A673 (cell line): ENCODE measurements at regions not wholly inside any gene's neighbourhood (a gene's known extent, or its start where the extent isn't known, plus 50 kb on each side); places are given as distances from the start of the nearest gene placed in this dataset.
"Not testable (repeated sequence)": the region's sequence is repeated elsewhere in the genome, so short reads cannot be mapped to it uniquely, and the experiment has no call there.

Experiments
- BruUV-seq: library from RNA; stranded (reverse); fragments of 400-500 nt; replicated peaks from 2 replicates; lab custom pipeline; 2021; lab: Mats Ljungman, UMichigan
- CTCF ChIA-PET: fragments of 300-600 bp; sonication (Branson Sonifier 250); formaldehyde crosslinking; loops from one replicate; lab custom pipeline; 2022; ENCODE audit warnings: antibody characterized with exemption; lab: Charles Lee
- POLR2A ChIA-PET: fragments of 300-600 bp; sonication (Branson Sonifier 250); formaldehyde crosslinking; loops from one replicate; lab custom pipeline; 2022; ENCODE audit warnings: antibody characterized with exemption; ENCODE audit not compliant: low non-redundant PET; lab: Charles Lee
- DNase-seq: peaks from one replicate; pipeline ENCODE4 v3.0.0-alpha.2; 2015; ENCODE audit warnings: low spot score
- H3K27ac ChIP-seq: fragments of 200-600 bp; sonication (generic); 2 replicates; pipeline ENCODE4 v1.5.1; 2016; ENCODE audit warnings: mixed run types, low read depth, mild to moderate bottlenecking, mixed read lengths, antibody characterized with exemption, low read length; ENCODE audit not compliant: poor library complexity, severe bottlenecking
- H3K27me3 ChIP-seq: fragments of 200-600 bp; sonication (generic); replicated peaks from 2 replicates; pipeline ENCODE4 v1.6.1; 2017; ENCODE audit warnings: mixed run types, low read depth, mild to moderate bottlenecking, mixed read lengths, antibody characterized with exemption, low read length; ENCODE audit not compliant: insufficient read depth, poor library complexity
- H3K36me3 ChIP-seq: fragments of 200-600 bp; sonication (generic); 2 replicates; pipeline ENCODE4 v1.6.1; 2016; ENCODE audit warnings: mixed run types, mild to moderate bottlenecking, mixed read lengths, antibody characterized with exemption, low read length; ENCODE audit not compliant: insufficient read depth, poor library complexity, severe bottlenecking
- H3K4me1 ChIP-seq: fragments of 200-600 bp; sonication (generic); 2 replicates; pipeline ENCODE4 v1.6.1; 2017; ENCODE audit warnings: mixed run types, mild to moderate bottlenecking, mixed read lengths, antibody characterized with exemption, low read length; ENCODE audit not compliant: insufficient read depth, poor library complexity, severe bottlenecking
- H3K4me3 ChIP-seq: fragments of 200-600 bp; sonication (generic); 2 replicates; pipeline ENCODE4 v1.5.1; 2016; ENCODE audit warnings: low read depth, mixed run types, mild to moderate bottlenecking, mixed read lengths, low read length; ENCODE audit not compliant: poor library complexity, severe bottlenecking
- H3K9me3 ChIP-seq: fragments of 200-600 bp; sonication (generic); 2 replicates; pipeline ENCODE4 v1.6.1; 2016; ENCODE audit warnings: mixed run types, low read depth, mild to moderate bottlenecking, mixed read lengths, antibody characterized with exemption, low read length; ENCODE audit not compliant: poor library complexity, severe bottlenecking
- EZH2 ChIP-seq: fragments of 200-600 bp; sonication (generic); IDR thresholded peaks from 2 replicates; pipeline ENCODE4 v1.6.1; 2017; ENCODE audit warnings: borderline replicate concordance, low read depth, mild to moderate bottlenecking, mixed read lengths, antibody characterized with exemption, low read length; ENCODE audit not compliant: poor library complexity, severe bottlenecking
- intact Hi-C: fragments of 100-400 bp; cut with micrococcal nuclease; formaldehyde crosslinking; loops from one replicate; pipeline ENCODE4 v1.10.0; 2022; ENCODE audit not compliant: unreplicated experiment
- TF ChIP-seq, protein P1 (sequence below): fragments of 300-800, 200-600 bp; sonication (generic); conservative IDR thresholded peaks from 2 replicates; pipeline ENCODE4 v1.5.1; 2017; ENCODE audit warnings: low read depth, mild to moderate bottlenecking, antibody characterized with exemption, low read length, moderate library complexity, mixed read lengths

DNA sequence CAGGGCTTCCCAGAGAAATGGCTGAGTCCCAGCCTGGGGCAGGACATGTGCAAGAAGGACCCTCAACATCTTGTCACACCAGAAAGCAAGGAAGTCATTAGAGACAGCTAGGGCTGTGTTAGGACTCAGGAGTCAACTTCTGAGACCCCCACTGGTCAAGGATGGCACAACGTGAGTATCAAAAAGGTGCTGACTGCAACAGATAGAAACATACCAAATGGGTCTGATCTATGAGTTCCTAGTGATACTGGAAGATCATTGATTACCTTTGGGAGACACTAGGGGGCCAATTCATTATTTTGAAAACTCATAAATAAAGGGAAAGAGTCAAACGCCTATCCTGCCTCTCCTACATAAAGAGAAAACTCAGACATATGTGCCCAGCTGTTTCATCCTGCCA lies 73.5 kb upstream of the GJB6 start:
- ChIA-PET CTCF (no interaction called here), POLR2A (no interaction called here)
- H3K27ac ChIP-seq, result no peak overlapping the region
- H3K4me1 ChIP-seq, result no peaks in the 10 kb centered on the region
- TF ChIP-seq EZH2, result no peak
- TF ChIP-seq, protein P1, sequence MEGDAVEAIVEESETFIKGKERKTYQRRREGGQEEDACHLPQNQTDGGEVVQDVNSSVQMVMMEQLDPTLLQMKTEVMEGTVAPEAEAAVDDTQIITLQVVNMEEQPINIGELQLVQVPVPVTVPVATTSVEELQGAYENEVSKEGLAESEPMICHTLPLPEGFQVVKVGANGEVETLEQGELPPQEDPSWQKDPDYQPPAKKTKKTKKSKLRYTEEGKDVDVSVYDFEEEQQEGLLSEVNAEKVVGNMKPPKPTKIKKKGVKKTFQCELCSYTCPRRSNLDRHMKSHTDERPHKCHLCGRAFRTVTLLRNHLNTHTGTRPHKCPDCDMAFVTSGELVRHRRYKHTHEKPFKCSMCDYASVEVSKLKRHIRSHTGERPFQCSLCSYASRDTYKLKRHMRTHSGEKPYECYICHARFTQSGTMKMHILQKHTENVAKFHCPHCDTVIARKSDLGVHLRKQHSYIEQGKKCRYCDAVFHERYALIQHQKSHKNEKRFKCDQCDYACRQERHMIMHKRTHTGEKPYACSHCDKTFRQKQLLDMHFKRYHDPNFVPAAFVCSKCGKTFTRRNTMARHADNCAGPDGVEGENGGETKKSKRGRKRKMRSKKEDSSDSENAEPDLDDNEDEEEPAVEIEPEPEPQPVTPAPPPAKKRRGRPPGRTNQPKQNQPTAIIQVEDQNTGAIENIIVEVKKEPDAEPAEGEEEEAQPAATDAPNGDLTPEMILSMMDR, result no peak
- intact Hi-C loops, result no loop called here
- BruUV-seq, result no TSS peak
- no peaks in the 10 kb centered on the region for H3K9me3 ChIP-seq
- no peak for DNase-seq
- H3K27me3 ChIP-seq, result peaks cover 9% of the 10 kb centered on the region
- no peak overlapping the region for H3K4me3 ChIP-seq
- no peaks in the 10 kb centered on the region for H3K36me3 ChIP-seq

GRCh38 chr13:20304061-20304460 lies 71.9 kb upstream of the GJB6 start:
- H3K36me3 ChIP-seq, intact Hi-C loops, H3K27ac ChIP-seq, H3K27me3 ChIP-seq, DNase-seq, CTCF ChIA-PET, POLR2A ChIA-PET, BruUV-seq, H3K4me1 ChIP-seq, H3K9me3 ChIP-seq, H3K4me3 ChIP-seq: not testable (repeated sequence)

GRCh38 chr13:20303636-20304035 lies 71.5 kb upstream of the GJB6 start:
- no peaks in the 10 kb centered on the region for H3K36me3 ChIP-seq
- H3K27ac ChIP-seq, result no peak overlapping the region
- no TSS peak for BruUV-seq
- ChIA-PET CTCF (no interaction called here), POLR2A (no interaction called here)
- intact Hi-C loops, result no loop called here
- no peak overlapping the region for H3K4me3 ChIP-seq
- no peaks in the 10 kb centered on the region for H3K4me1 ChIP-seq
- TF ChIP-seq, protein P1, result no peak
- no peak for TF ChIP-seq EZH2
- H3K27me3 ChIP-seq, result peaks cover 7% of the 10 kb centered on the region
- no peak for DNase-seq
- no peaks in the 10 kb centered on the region for H3K9me3 ChIP-seq

DNA sequence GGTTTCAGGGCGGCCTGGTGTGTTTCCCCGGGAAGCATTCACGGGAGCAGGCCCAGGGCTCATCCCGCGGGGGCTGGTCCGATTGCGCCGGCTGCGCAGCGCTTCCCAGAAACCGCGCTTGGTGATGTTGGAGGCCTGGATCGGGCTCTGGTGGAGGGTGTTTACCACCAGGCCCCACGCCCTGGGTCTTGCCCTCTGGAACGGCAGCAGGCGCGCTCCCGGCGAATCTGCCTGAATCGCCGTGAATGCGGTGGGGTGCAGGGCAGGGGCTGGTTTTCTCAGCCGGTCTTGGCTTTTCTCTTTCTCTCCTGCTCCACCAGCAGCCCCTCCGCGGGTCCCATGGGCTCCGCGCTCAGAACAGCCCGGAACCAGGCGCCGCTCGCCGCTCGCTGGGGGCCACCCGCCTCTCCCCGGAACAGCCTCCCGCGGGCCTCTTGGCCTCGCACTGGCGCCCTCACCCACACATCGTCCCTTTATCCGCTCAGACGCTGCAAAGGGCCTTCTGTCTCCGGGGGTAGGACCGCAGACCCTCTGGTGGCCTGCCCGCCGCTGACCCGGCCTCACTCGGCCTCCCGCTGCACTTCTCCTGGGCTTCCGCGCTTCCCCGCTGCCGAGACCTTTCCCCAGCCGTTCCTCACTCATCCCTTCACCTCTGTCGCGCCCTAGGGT lies 69.4 kb upstream of the GJB6 start:
- Histone ChIP-seq H3K4me3 (no peak overlapping the region), H3K27me3 (no peaks in the 10 kb centered on the region), H3K9me3 (no peaks in the 10 kb centered on the region), H3K4me1 (no peaks in the 10 kb centered on the region), H3K27ac (no peak overlapping the region), H3K36me3 (no peaks in the 10 kb centered on the region)
- intact Hi-C loops, result no loop called here
- CTCF ChIA-PET, result no interaction called here
- BruUV-seq, result no TSS peak
- DNase-seq, result no peak
- TF ChIP-seq, protein P1, result no peak
- POLR2A ChIA-PET, result no interaction called here
